ENCODE measurements at regions not wholly inside any gene's neighbourhood (a gene's known extent, or its start where the extent isn't known, plus 50 kb on each side); places are given as distances from the start of the nearest gene placed in this dataset.
"Not testable (repeated sequence)": the region's sequence is repeated elsewhere in the genome, so short reads cannot be mapped to it uniquely, and the experiment has no call there.

GRCh38 chr20:52012079-52012478 is 179.5 kb downstream of the ZFP64 start:
- DNase-seq (no peak), ATAC-seq (ENCODE audit: low read depth) (no peak)
- no peaks in the 10 kb centered on the region for H3K36me3 Mint-ChIP-seq
- H3K4me1 Mint-ChIP-seq = no peaks in the 10 kb centered on the region
- no peak overlapping the region for H3K27ac Mint-ChIP-seq
- no peaks in the 10 kb centered on the region for H3K27me3 Mint-ChIP-seq
- no peak overlapping the region for H3K4me3 Mint-ChIP-seq
- POLR2A ChIA-PET = no interaction called here
- H3K9me3 Mint-ChIP-seq = peaks cover 3% of the 10 kb centered on the region

- H3K27ac Mint-ChIP-seq = no peak overlapping the region
- no peak overlapping the region for H3K4me3 Mint-ChIP-seq
- POLR2A ChIA-PET = no interaction called here
- H3K36me3 Mint-ChIP-seq = no peaks in the 10 kb centered on the region
- DNase-seq = no peak
- no peaks in the 10 kb centered on the region for H3K27me3 Mint-ChIP-seq
- no peak for ATAC-seq (ENCODE audit: low read depth)
- H3K4me1 Mint-ChIP-seq = no peaks in the 10 kb centered on the region
- peaks cover 3% of the 10 kb centered on the region for H3K9me3 Mint-ChIP-seq
These were observed 180.5 kb downstream of the ZFP64 start for GRCh38 chr20:52011093-52011492.

GRCh38 chr20:52010541-52010940 is 181.0 kb downstream of the ZFP64 start:
- H3K27me3 Mint-ChIP-seq = no peaks in the 10 kb centered on the region
- H3K4me3 Mint-ChIP-seq = no peak overlapping the region
- no peaks in the 10 kb centered on the region for H3K4me1 Mint-ChIP-seq
- ATAC-seq (ENCODE audit: low read depth) (no peak), DNase-seq (no peak)
- H3K36me3 Mint-ChIP-seq = no peaks in the 10 kb centered on the region
- POLR2A ChIA-PET = no interaction called here
- H3K9me3 Mint-ChIP-seq = peaks cover 3% of the 10 kb centered on the region
- H3K27ac Mint-ChIP-seq = no peak overlapping the region

- no peaks in the 10 kb centered on the region for H3K27me3 Mint-ChIP-seq
- H3K27ac Mint-ChIP-seq = no peak overlapping the region
- H3K4me3 Mint-ChIP-seq = no peak overlapping the region
- H3K4me1 Mint-ChIP-seq = no peaks in the 10 kb centered on the region
- H3K9me3 Mint-ChIP-seq = peaks cover 3% of the 10 kb centered on the region
- DNase-seq (no peak), ATAC-seq (ENCODE audit: low read depth) (no peak)
- H3K36me3 Mint-ChIP-seq = no peaks in the 10 kb centered on the region
- POLR2A ChIA-PET = no interaction called here
These were observed 182.7 kb downstream of the ZFP64 start for GRCh38 chr20:52008874-52009273.

- H3K27me3 Mint-ChIP-seq = peaks cover 9% of the 10 kb centered on the region
- no peak for DNase-seq
- no peaks in the 10 kb centered on the region for H3K9me3 Mint-ChIP-seq
- no peak overlapping the region for H3K4me3 Mint-ChIP-seq
- ATAC-seq (ENCODE audit: low read depth) = no peak
- H3K27ac Mint-ChIP-seq = no peak overlapping the region
- POLR2A ChIA-PET = no interaction called here
- no peaks in the 10 kb centered on the region for H3K4me1 Mint-ChIP-seq
- no peaks in the 10 kb centered on the region for H3K36me3 Mint-ChIP-seq
These were observed 186.9 kb downstream of the ZFP64 start for GRCh38 chr20:52004715-52005114.

- Mint-ChIP-seq H3K27ac (no peak overlapping the region), H3K9me3 (no peaks in the 10 kb centered on the region), H3K36me3 (no peaks in the 10 kb centered on the region), H3K4me1 (no peaks in the 10 kb centered on the region), H3K27me3 (peaks cover 9% of the 10 kb centered on the region), H3K4me3 (no peak overlapping the region)
- ATAC-seq (ENCODE audit: low read depth) = no peak
- POLR2A ChIA-PET = no interaction called here
- DNase-seq = no peak
These were observed 187.6 kb downstream of the ZFP64 start for GRCh38 chr20:52004018-52004417.

- ATAC-seq (ENCODE audit: low read depth) = no peak
- POLR2A ChIA-PET = no interaction called here
- Mint-ChIP-seq H3K36me3 (no peaks in the 10 kb centered on the region), H3K27ac (no peak overlapping the region), H3K9me3 (no peaks in the 10 kb centered on the region), H3K4me3 (no peak overlapping the region), H3K27me3 (peaks cover 9% of the 10 kb centered on the region), H3K4me1 (no peaks in the 10 kb centered on the region)
- no peak for DNase-seq
These were observed 188.2 kb downstream of the ZFP64 start for GRCh38 chr20:52003415-52003814.

GRCh38 chr20:52001999-52002666 is 189.4 kb downstream of the ZFP64 start:
- peaks cover 9% of the 10 kb centered on the region for H3K27me3 Mint-ChIP-seq
- H3K27ac Mint-ChIP-seq = no peak overlapping the region
- H3K36me3 Mint-ChIP-seq = no peaks in the 10 kb centered on the region
- no peak overlapping the region for H3K4me3 Mint-ChIP-seq
- ATAC-seq (ENCODE audit: low read depth) (no peak), DNase-seq (no peak)
- H3K9me3 Mint-ChIP-seq = no peaks in the 10 kb centered on the region
- H3K4me1 Mint-ChIP-seq = no peaks in the 10 kb centered on the region
- POLR2A ChIA-PET = no interaction called here

GRCh38 chr20:51997281-51997936 is 194.2 kb downstream of the ZFP64 start:
- H3K27ac Mint-ChIP-seq, POLR2A ChIA-PET: not testable (repeated sequence)

GRCh38 chr20:51995551-51995951 is 193.2 kb upstream of the SALL4 start:
- H3K27me3 Mint-ChIP-seq = no peaks in the 10 kb centered on the region
- no peaks in the 10 kb centered on the region for H3K4me1 Mint-ChIP-seq
- POLR2A ChIA-PET = no interaction called here
- no peaks in the 10 kb centered on the region for H3K9me3 Mint-ChIP-seq
- no peak overlapping the region for H3K27ac Mint-ChIP-seq
- H3K4me3 Mint-ChIP-seq = no peak overlapping the region
- ATAC-seq (ENCODE audit: low read depth) = no peak
- H3K36me3 Mint-ChIP-seq = no peaks in the 10 kb centered on the region
- no peak for DNase-seq

More at GRCh38 chr20:51997281-51997936, 194.2 kb downstream of the ZFP64 start:
- not testable (repeated sequence) for H3K4me1 Mint-ChIP-seq; H3K4me3 Mint-ChIP-seq; ATAC-seq (ENCODE audit: low read depth); H3K36me3 Mint-ChIP-seq; DNase-seq; H3K9me3 Mint-ChIP-seq; H3K27me3 Mint-ChIP-seq

GRCh38 chr20:51994751-51995417 is 192.6 kb upstream of the SALL4 start:
- Mint-ChIP-seq H3K4me3 (no peak overlapping the region), H3K27me3 (no peaks in the 10 kb centered on the region), H3K36me3 (no peaks in the 10 kb centered on the region), H3K27ac (no peak overlapping the region), H3K9me3 (no peaks in the 10 kb centered on the region), H3K4me1 (no peaks in the 10 kb centered on the region)
- DNase-seq = no peak
- ATAC-seq (ENCODE audit: low read depth) = no peak
- POLR2A ChIA-PET = interaction anchor here (0.6 kb wide), 1 partner anchor 42 kb away, joined by 3 read pairs; no protein-coding TSS in a partner anchor

- no peak for ATAC-seq (ENCODE audit: low read depth)
- Mint-ChIP-seq H3K4me3 (no peak overlapping the region), H3K27me3 (no peaks in the 10 kb centered on the region), H3K9me3 (no peaks in the 10 kb centered on the region), H3K36me3 (no peaks in the 10 kb centered on the region), H3K27ac (no peak overlapping the region), H3K4me1 (peaks cover 2% of the 10 kb centered on the region)
- POLR2A ChIA-PET = no interaction called here
- no peak for DNase-seq
These were observed 185.5 kb upstream of the SALL4 start for GRCh38 chr20:51987812-51988211.

- H3K27ac Mint-ChIP-seq = no peak overlapping the region
- H3K9me3 Mint-ChIP-seq = no peaks in the 10 kb centered on the region
- DNase-seq (no peak), ATAC-seq (ENCODE audit: low read depth) (no peak)
- H3K4me3 Mint-ChIP-seq = no peak overlapping the region
- H3K27me3 Mint-ChIP-seq = no peaks in the 10 kb centered on the region
- H3K4me1 Mint-ChIP-seq = peaks cover 2% of the 10 kb centered on the region
- no peaks in the 10 kb centered on the region for H3K36me3 Mint-ChIP-seq
- POLR2A ChIA-PET = no interaction called here
These were observed 182.7 kb upstream of the SALL4 start for GRCh38 chr20:51985013-51985415.

- Mint-ChIP-seq H3K4me3 (no peak overlapping the region), H3K36me3 (no peaks in the 10 kb centered on the region), H3K27ac (no peak overlapping the region), H3K9me3 (peaks cover 6% of the 10 kb centered on the region), H3K27me3 (no peaks in the 10 kb centered on the region), H3K4me1 (peaks cover 2% of the 10 kb centered on the region)
- POLR2A ChIA-PET = no interaction called here
- ATAC-seq (ENCODE audit: low read depth) (no peak), DNase-seq (no peak)
These were observed 178.0 kb upstream of the SALL4 start for GRCh38 chr20:51980277-51980676.

Data from activated naive CD8-positive, alpha-beta T cell treated with anti-CD3 and anti-CD28 coated beads, Interleukin-2, amount 10 ng/mL, durations not matched to agents 7 days and 5 days (primary cell).